HUES48 (cell line): ENCODE measurements at regions not wholly inside any gene's neighbourhood (a gene's known extent, or its start where the extent isn't known, plus 50 kb on each side); places are given as distances from the start of the nearest gene placed in this dataset.
"Not testable (repeated sequence)": the region's sequence is repeated elsewhere in the genome, so short reads cannot be mapped to it uniquely, and the experiment has no call there.

ENCODE experiments used
- H3K27ac ChIP-seq: one replicate; pipeline ENCODE4 v1.7.0; 2013; ENCODE audit warnings: low read depth, low read length, inconsistent platforms
- H3K27me3 ChIP-seq: 2 replicates; pipeline ENCODE4 v1.6.1; 2013; ENCODE audit warnings: mild to moderate bottlenecking, low read length; ENCODE audit not compliant: control insufficient read depth, insufficient read depth
- H3K36me3 ChIP-seq: 2 replicates; pipeline ENCODE4 v1.6.1; 2013; ENCODE audit warnings: low read length; ENCODE audit not compliant: control insufficient read depth, insufficient read depth
- H3K4me1 ChIP-seq: 2 replicates; pipeline ENCODE4 v1.6.1; 2013; ENCODE audit warnings: mild to moderate bottlenecking, low read length; ENCODE audit not compliant: control insufficient read depth, insufficient read depth
- H3K4me3 ChIP-seq: 2 replicates; pipeline ENCODE4 v1.5.1; 2013; ENCODE audit warnings: mild to moderate bottlenecking, low read depth, low read length
- H3K9ac ChIP-seq: 2 replicates; pipeline ENCODE4 v1.6.1; 2013; ENCODE audit warnings: mild to moderate bottlenecking, low read depth, low read length, moderate library complexity
- H3K9me3 ChIP-seq: 2 replicates; pipeline ENCODE4 v1.6.1; 2013; ENCODE audit warnings: low read length; ENCODE audit not compliant: control insufficient read depth, insufficient read depth

GRCh38 chr6:9307187-9307586, 871.8 kb upstream of the SLC35B3 start:
- Histone ChIP-seq H3K9ac (no peak overlapping the region), H3K27me3 (no peaks in the 10 kb centered on the region), H3K4me1 (peaks cover 8% of the 10 kb centered on the region; the same call in 1 of the 2 replicates), H3K4me3 (no peak overlapping the region), H3K9me3 (no peaks in the 10 kb centered on the region), H3K36me3 (no peaks in the 10 kb centered on the region), H3K27ac (no peak overlapping the region)

GRCh38 chr6:9295644-9296043, 860.3 kb upstream of the SLC35B3 start:
- no peaks in the 10 kb centered on the region for H3K36me3 ChIP-seq
- H3K27ac ChIP-seq, result no peak overlapping the region
- H3K4me1 ChIP-seq, result 0 out of 2 replicates have a peak, but pooled peaks cover 11% of the 10 kb centered on the region
- H3K4me3 ChIP-seq, result no peak overlapping the region
- no peaks in the 10 kb centered on the region for H3K9me3 ChIP-seq
- H3K9ac ChIP-seq, result no peak overlapping the region
- no peaks in the 10 kb centered on the region for H3K27me3 ChIP-seq

DNA sequence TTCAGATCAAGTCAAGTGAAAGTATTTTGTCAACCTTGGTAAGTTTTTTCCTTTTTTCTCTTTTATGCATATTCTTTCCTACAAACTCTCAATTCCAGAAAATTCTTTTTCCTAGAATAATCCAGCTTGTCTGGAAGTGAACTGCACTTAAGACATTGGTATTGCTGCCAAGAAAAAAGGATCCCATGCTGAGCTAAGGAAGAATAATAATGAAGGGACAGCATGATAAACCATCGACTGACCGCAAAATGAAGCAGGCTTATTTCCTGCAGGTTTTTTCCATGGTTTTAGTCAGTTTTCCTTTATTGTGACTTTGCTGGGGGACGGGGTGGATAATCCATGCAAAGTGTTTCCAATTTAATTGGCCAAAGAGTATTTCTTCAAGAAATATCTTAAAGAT, 857.6 kb upstream of the SLC35B3 start:
- no peaks in the 10 kb centered on the region for H3K36me3 ChIP-seq
- H3K4me3 ChIP-seq, result no peak overlapping the region
- no peak overlapping the region for H3K27ac ChIP-seq

DNA sequence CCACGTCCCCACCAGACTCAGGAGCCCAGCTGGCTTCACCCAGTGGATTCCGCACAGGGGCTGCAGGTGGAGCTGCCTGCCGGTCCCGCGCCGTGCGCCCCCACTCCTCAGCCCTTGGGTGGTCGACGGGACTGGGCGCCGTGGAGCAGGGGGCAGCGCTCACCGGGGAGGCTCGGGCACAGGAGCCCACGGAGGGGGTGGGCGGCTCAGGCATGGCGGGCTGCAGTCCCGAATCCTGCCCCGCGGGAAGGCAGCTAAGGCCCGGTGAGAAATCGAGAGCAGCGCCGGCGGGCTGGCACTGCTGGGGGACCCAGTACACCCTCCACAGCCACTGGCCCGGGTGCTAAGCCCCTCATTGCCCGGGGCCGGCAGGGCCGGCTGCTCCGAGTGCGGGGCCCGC, 855.0 kb upstream of the SLC35B3 start:
- not testable (repeated sequence) for H3K9me3 ChIP-seq, H3K36me3 ChIP-seq, H3K27ac ChIP-seq, H3K27me3 ChIP-seq, H3K9ac ChIP-seq, H3K4me3 ChIP-seq
- 0 out of 2 replicates have a peak, but pooled peaks cover 11% of the 10 kb centered on the region for H3K4me1 ChIP-seq

More for the DNA sequence above, 857.6 kb upstream of the SLC35B3 start:
- H3K4me1 ChIP-seq, result 0 out of 2 replicates have a peak, but pooled peaks cover 11% of the 10 kb centered on the region
- no peaks in the 10 kb centered on the region for H3K27me3 ChIP-seq
- H3K9me3 ChIP-seq, result no peaks in the 10 kb centered on the region
- H3K9ac ChIP-seq, result no peak overlapping the region

DNA sequence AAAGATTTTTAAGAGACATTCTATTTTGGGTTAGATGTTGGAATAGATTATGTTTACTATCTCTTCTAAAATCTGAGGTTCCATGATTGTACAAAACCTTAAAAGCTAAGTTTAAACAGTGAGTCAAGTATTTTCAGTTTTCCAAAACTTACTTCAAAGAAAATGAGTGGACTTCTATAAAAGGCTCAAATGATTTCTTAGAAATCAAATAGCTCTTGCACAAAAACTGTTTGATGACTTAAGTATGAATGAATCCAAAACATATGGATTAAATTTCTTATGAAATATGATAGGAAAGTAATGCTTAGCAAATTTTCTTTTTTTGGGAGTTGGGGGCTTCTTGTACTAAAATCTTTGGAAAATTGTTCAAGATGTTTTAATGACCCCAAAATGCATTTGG, 837.3 kb upstream of the SLC35B3 start:
- H3K4me3 ChIP-seq, result no peak overlapping the region
- H3K4me1 ChIP-seq, result no peaks in the 10 kb centered on the region
- H3K27me3 ChIP-seq, result no peaks in the 10 kb centered on the region
- H3K9ac ChIP-seq, result no peak overlapping the region
- no peak overlapping the region for H3K27ac ChIP-seq
- no peaks in the 10 kb centered on the region for H3K9me3 ChIP-seq
- no peaks in the 10 kb centered on the region for H3K36me3 ChIP-seq

GRCh38 chr6:9266741-9267140, 831.4 kb upstream of the SLC35B3 start:
- Histone ChIP-seq H3K27me3 (no peaks in the 10 kb centered on the region), H3K4me1 (no peaks in the 10 kb centered on the region), H3K36me3 (no peaks in the 10 kb centered on the region), H3K4me3 (no peak overlapping the region), H3K9ac (no peak overlapping the region), H3K9me3 (no peaks in the 10 kb centered on the region), H3K27ac (no peak overlapping the region)

- Histone ChIP-seq H3K9me3 (peaks cover 9% of the 10 kb centered on the region; the same call in 1 of the 2 replicates), H3K4me3 (no peak overlapping the region), H3K27me3 (no peaks in the 10 kb centered on the region), H3K4me1 (no peaks in the 10 kb centered on the region), H3K27ac (no peak overlapping the region), H3K36me3 (no peaks in the 10 kb centered on the region), H3K9ac (no peak overlapping the region)
These were observed 821.9 kb upstream of the SLC35B3 start for GRCh38 chr6:9257215-9257614.

DNA sequence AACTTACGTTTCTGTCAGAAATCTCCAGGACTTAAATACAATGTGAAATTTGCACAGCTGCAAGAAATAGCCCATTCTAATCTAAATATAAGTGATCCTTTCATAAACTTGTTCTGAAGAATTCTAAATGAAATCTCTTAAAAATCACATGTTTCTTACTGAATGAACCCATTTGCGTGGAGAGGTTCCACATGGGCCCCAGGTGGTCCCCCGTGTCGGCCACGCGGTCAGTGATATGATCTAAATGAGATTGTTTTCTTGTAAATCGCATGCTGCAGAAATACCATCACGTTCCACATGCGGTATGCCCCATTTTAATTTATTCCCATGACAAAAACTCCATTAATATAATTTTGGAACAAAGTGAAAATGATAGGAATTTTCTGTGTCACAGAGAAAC, 818.9 kb upstream of the SLC35B3 start:
- Histone ChIP-seq H3K4me1 (no peaks in the 10 kb centered on the region), H3K27ac (no peak overlapping the region), H3K9ac (no peak overlapping the region), H3K4me3 (no peak overlapping the region), H3K27me3 (no peaks in the 10 kb centered on the region), H3K36me3 (no peaks in the 10 kb centered on the region), H3K9me3 (no peaks in the 10 kb centered on the region)

DNA sequence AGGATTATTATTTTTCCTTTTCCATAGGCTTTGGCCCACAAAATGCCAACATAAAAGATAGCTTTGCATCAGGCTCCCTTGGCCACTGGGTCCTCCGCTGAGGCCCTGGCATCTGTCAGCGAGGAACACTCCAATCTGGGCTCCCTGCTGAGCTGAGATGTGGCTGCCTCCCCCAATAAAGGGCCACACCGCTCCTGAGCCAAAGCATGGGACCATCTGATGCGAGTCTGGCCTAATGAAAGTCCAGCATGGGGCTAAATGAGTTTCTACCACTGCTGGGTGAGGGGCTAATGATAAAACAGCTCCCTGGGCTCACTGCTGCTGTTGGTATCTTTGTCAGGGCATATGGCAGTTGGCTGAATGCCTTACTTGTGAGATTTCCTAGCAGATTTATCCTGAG, 817.5 kb upstream of the SLC35B3 start:
- no peaks in the 10 kb centered on the region for H3K9me3 ChIP-seq
- H3K9ac ChIP-seq, result no peak overlapping the region
- H3K27ac ChIP-seq, result no peak overlapping the region
- H3K36me3 ChIP-seq, result no peaks in the 10 kb centered on the region
- no peak overlapping the region for H3K4me3 ChIP-seq
- H3K27me3 ChIP-seq, result no peaks in the 10 kb centered on the region
- no peaks in the 10 kb centered on the region for H3K4me1 ChIP-seq

DNA sequence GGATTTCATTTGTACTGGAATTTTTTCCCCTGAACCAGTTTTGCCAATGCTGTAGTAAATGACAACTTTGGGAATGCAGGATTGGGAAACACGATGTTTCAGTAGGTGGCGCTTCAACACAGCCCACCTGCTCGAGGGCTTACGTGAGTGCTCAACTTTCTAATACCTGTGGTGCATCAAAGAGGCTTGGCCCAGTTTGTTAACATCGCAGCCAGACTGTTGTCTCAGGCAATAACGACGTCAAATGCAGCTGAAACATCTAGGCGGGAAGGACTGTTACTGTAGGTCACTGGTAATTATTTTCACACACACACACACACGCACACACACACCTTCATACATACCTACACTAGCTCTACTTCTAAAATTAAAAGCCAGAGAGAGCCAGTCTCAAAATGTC, 815.5 kb upstream of the SLC35B3 start:
- Histone ChIP-seq H3K9me3 (no peaks in the 10 kb centered on the region), H3K4me1 (no peaks in the 10 kb centered on the region), H3K27me3 (no peaks in the 10 kb centered on the region), H3K36me3 (no peaks in the 10 kb centered on the region), H3K27ac (no peak overlapping the region), H3K4me3 (no peak overlapping the region), H3K9ac (no peak overlapping the region)

- Histone ChIP-seq H3K36me3 (no peaks in the 10 kb centered on the region), H3K4me3 (no peak overlapping the region), H3K9me3 (no peaks in the 10 kb centered on the region), H3K9ac (no peak overlapping the region), H3K27ac (no peak overlapping the region), H3K4me1 (no peaks in the 10 kb centered on the region), H3K27me3 (no peaks in the 10 kb centered on the region)
These were observed 812.8 kb upstream of the SLC35B3 start for GRCh38 chr6:9248133-9248532.

GRCh38 chr6:9240861-9241260, 805.5 kb upstream of the SLC35B3 start:
- H3K27ac ChIP-seq, result no peak overlapping the region
- no peaks in the 10 kb centered on the region for H3K27me3 ChIP-seq
- H3K9ac ChIP-seq, result no peak overlapping the region
- H3K9me3 ChIP-seq, result no peaks in the 10 kb centered on the region
- no peaks in the 10 kb centered on the region for H3K4me1 ChIP-seq
- no peak overlapping the region for H3K4me3 ChIP-seq
- H3K36me3 ChIP-seq, result no peaks in the 10 kb centered on the region
